ENCODE measurements at regions not wholly inside any gene's neighbourhood (a gene's known extent, or its start where the extent isn't known, plus 50 kb on each side); places are given as distances from the start of the nearest gene placed in this dataset.

DNA sequence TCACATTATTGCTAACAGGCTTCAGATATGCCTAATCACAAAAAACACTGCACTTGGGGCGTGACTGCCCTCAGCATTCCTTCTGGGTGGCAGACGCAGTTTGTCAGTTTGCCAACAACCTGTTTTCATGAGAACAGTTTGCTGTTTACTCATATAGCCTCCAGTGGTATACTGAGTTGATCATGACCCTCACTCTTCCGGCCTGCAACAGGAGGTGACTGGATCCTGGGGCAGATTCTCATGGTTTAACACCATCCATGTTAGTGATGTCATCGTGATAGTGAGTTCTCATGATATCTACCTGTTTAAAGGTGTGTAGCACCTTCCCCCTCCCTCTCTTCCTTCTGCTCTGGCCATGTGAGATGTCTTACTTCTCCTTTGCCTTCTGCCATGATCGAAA is 555.2 kb downstream of the PLPP3 start:
- TF ChIP-seq, protein P1, sequence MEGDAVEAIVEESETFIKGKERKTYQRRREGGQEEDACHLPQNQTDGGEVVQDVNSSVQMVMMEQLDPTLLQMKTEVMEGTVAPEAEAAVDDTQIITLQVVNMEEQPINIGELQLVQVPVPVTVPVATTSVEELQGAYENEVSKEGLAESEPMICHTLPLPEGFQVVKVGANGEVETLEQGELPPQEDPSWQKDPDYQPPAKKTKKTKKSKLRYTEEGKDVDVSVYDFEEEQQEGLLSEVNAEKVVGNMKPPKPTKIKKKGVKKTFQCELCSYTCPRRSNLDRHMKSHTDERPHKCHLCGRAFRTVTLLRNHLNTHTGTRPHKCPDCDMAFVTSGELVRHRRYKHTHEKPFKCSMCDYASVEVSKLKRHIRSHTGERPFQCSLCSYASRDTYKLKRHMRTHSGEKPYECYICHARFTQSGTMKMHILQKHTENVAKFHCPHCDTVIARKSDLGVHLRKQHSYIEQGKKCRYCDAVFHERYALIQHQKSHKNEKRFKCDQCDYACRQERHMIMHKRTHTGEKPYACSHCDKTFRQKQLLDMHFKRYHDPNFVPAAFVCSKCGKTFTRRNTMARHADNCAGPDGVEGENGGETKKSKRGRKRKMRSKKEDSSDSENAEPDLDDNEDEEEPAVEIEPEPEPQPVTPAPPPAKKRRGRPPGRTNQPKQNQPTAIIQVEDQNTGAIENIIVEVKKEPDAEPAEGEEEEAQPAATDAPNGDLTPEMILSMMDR (IDR thresholded peaks at IDR 0.05; ENCODE audit: poor library complexity, severe bottlenecking) = no peak
- Histone ChIP-seq H3K4me3 (ENCODE audit: severe bottlenecking) (no peak overlapping the region), H3K9me3 (ENCODE audit: severe bottlenecking) (no peaks in the 10 kb centered on the region), H3K27ac (ENCODE audit: poor library complexity, severe bottlenecking) (no peak overlapping the region), H3K27me3 (ENCODE audit: insufficient read depth, poor library complexity, severe bottlenecking) (no peaks in the 10 kb centered on the region), H3K36me3 (ENCODE audit: low read depth) (no peaks in the 10 kb centered on the region), H3K4me1 (ENCODE audit: insufficient read depth, poor library complexity, severe bottlenecking) (no peaks in the 10 kb centered on the region)
- DNase-seq (ENCODE audit: low spot score) (no peak), ATAC-seq (ENCODE audit: low read depth) (peak; percentile 58; the same call in 1 of the 3 replicates)

DNA sequence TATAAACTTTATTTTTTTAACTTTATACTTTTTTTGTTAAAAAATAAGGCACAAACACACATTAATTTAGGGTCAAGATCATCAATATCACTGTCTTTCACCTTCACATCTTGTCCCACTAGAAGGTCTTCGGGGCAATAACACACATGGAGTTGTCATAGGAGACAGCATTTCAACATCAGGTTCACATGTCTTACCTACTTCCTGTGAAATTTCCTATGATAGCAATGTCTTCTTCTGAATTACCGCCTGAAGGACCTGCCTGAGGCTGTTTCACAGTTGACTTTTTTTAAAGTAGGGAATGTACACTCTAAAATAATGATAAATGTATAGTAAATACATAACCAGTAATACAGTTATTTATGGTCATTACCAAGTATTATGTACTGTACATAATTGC is 559.4 kb downstream of the PLPP3 start:
- Histone ChIP-seq H3K9me3 (ENCODE audit: severe bottlenecking) (no peaks in the 10 kb centered on the region), H3K27me3 (ENCODE audit: insufficient read depth, poor library complexity, severe bottlenecking) (no peaks in the 10 kb centered on the region), H3K36me3 (ENCODE audit: low read depth) (no peaks in the 10 kb centered on the region), H3K4me3 (ENCODE audit: severe bottlenecking) (no peak overlapping the region), H3K27ac (ENCODE audit: poor library complexity, severe bottlenecking) (no peak overlapping the region), H3K4me1 (ENCODE audit: insufficient read depth, poor library complexity, severe bottlenecking) (no peaks in the 10 kb centered on the region)
- DNase-seq (ENCODE audit: low spot score) = no peak
- TF ChIP-seq, protein P1 (IDR thresholded peaks at IDR 0.05; ENCODE audit: poor library complexity, severe bottlenecking) = no peak
- ATAC-seq (ENCODE audit: low read depth) = no peak

DNA sequence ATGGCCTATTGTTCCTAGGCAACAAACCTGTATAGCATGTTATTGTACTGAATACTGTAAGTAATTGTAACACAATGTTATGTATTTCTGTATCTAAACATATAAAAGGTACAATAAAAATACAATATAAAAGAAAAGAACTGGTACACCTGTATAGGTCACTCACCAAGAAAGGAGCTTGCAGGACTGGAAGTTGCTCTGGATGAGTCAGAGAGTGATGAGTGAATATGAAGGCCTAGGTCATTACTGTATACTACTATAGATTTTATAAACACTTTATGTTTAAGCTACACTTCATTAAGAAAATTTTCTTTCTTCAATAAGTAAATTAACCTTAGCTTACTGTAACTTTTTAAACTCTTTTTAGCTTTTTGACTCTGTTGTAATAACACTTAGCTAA is 559.9 kb downstream of the PLPP3 start:
- Histone ChIP-seq H3K4me1 (ENCODE audit: insufficient read depth, poor library complexity, severe bottlenecking) (no peaks in the 10 kb centered on the region), H3K4me3 (ENCODE audit: severe bottlenecking) (no peak overlapping the region), H3K27ac (ENCODE audit: poor library complexity, severe bottlenecking) (no peak overlapping the region), H3K36me3 (ENCODE audit: low read depth) (no peaks in the 10 kb centered on the region), H3K27me3 (ENCODE audit: insufficient read depth, poor library complexity, severe bottlenecking) (no peaks in the 10 kb centered on the region), H3K9me3 (ENCODE audit: severe bottlenecking) (no peaks in the 10 kb centered on the region)
- TF ChIP-seq, protein P1 (IDR thresholded peaks at IDR 0.05; ENCODE audit: poor library complexity, severe bottlenecking) = no peak
- 0 out of 3 replicates have a peak, but pooled peaks have one; percentile 49 for ATAC-seq (ENCODE audit: low read depth)
- DNase-seq (ENCODE audit: low spot score) = no peak

DNA sequence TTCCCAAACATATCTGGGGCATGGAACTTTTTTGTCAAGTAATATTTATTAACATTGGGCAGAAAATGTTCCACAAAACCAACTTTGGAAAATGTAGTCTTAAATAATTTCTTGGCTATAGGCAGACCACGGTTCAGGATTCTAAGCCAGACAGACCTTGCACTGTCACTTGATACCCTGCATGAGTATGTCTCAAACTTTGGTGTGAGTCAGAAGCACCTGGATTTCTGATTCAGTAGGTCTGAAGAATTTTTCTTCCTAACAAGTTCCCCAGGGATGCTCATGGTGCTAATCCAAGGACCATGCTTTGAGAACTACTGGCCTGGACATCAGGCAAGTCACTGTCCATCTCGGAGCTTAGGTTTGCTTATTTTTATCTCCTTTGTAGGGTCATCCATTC is 562.0 kb downstream of the PLPP3 start:
- H3K27ac ChIP-seq (ENCODE audit: poor library complexity, severe bottlenecking) = no peak overlapping the region
- H3K27me3 ChIP-seq (ENCODE audit: insufficient read depth, poor library complexity, severe bottlenecking) = no peaks in the 10 kb centered on the region
- TF ChIP-seq, protein P1 (IDR thresholded peaks at IDR 0.05; ENCODE audit: poor library complexity, severe bottlenecking) = no peak
- no peak for DNase-seq (ENCODE audit: low spot score)
- no peaks in the 10 kb centered on the region for H3K4me1 ChIP-seq (ENCODE audit: insufficient read depth, poor library complexity, severe bottlenecking)
- H3K4me3 ChIP-seq (ENCODE audit: severe bottlenecking) = no peak overlapping the region
- ATAC-seq (ENCODE audit: low read depth) = peak; percentile 88
- no peaks in the 10 kb centered on the region for H3K36me3 ChIP-seq (ENCODE audit: low read depth)
- no peaks in the 10 kb centered on the region for H3K9me3 ChIP-seq (ENCODE audit: severe bottlenecking)

DNA sequence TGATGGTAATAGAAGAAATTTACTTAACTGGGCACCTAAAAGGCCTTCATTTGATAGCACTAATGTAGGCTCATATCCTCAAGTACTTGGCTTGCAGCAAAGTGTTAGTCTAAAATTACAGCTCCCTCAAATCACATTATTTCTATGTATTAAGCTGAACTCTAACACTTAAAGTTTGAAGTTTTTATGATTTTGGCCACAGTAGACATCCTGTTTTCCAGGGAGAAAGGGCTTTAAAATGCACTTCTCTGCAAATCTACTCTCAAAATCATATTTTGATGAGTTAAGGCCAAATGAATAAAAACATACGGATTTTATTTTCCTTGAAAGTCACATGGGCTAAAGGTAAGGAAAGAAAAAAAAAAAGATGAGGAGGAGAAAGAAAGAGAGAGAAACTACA is 575.5 kb downstream of the PLPP3 start:
- Histone ChIP-seq H3K9me3 (ENCODE audit: severe bottlenecking) (no peaks in the 10 kb centered on the region), H3K27ac (ENCODE audit: poor library complexity, severe bottlenecking) (no peak overlapping the region), H3K4me3 (ENCODE audit: severe bottlenecking) (no peak overlapping the region), H3K27me3 (ENCODE audit: insufficient read depth, poor library complexity, severe bottlenecking) (no peaks in the 10 kb centered on the region), H3K4me1 (ENCODE audit: insufficient read depth, poor library complexity, severe bottlenecking) (no peaks in the 10 kb centered on the region), H3K36me3 (ENCODE audit: low read depth) (no peaks in the 10 kb centered on the region)
- ATAC-seq (ENCODE audit: low read depth) (no peak), DNase-seq (ENCODE audit: low spot score) (no peak)
- TF ChIP-seq, protein P1 (IDR thresholded peaks at IDR 0.05; ENCODE audit: poor library complexity, severe bottlenecking) = no peak

Measured in RWPE2 (cell line).